OCI-LY3 (cell line): ENCODE measurements at regions not wholly inside any gene's neighbourhood (a gene's known extent, or its start where the extent isn't known, plus 50 kb on each side); places are given as distances from the start of the nearest gene placed in this dataset.
"Not testable (repeated sequence)": the region's sequence is repeated elsewhere in the genome, so short reads cannot be mapped to it uniquely, and the experiment has no call there.

Experiments used
- H2AFZ ChIP-seq: fragments of 200-600, 300-600 bp; shearing (Covaris generic); 2 replicates; pipeline ENCODE4 v1.6.0; 2014; ENCODE audit warnings: antibody characterized with exemption, low read depth, low read length
- H3K27ac ChIP-seq: fragments of 200-600, 300-600 bp; sonication (generic); 2 replicates; pipeline ENCODE4 v1.5.1; 2014; ENCODE audit warnings: mild to moderate bottlenecking, low read length, moderate library complexity, mixed read lengths
- H3K27me3 ChIP-seq: fragments of 200-600, 300-600 bp; sonication (generic); 2 replicates; pipeline ENCODE4 v1.6.1; 2014; ENCODE audit warnings: low read depth, low read length, mixed read lengths
- H3K36me3 ChIP-seq: fragments of 200-600, 300-600 bp; sonication (generic); replicated peaks from 2 replicates; pipeline ENCODE3; 2014; ENCODE audit warnings: low read depth, low read length, mixed read lengths
- H3K4me1 ChIP-seq: fragments of 300-600, 200-600 bp; sonication (generic); 2 replicates; pipeline ENCODE4 v1.6.1; 2014; ENCODE audit warnings: low read length, mixed read lengths
- H3K4me2 ChIP-seq: fragments of 200-600, 300-600 bp; sonication (generic); 2 replicates; pipeline ENCODE4 v1.6.1; 2014; ENCODE audit warnings: low read length, mixed read lengths
- H3K4me3 ChIP-seq: fragments of 300-600, 200-600 bp; sonication (generic); 2 replicates; pipeline ENCODE4 v1.5.1; 2014; ENCODE audit warnings: antibody characterized with exemption, mild to moderate bottlenecking, low read length, moderate library complexity
- H3K79me2 ChIP-seq: fragments of 300-600, 200-600 bp; shearing (Covaris generic); 2 replicates; pipeline ENCODE4 v1.6.1; 2014; ENCODE audit warnings: mild to moderate bottlenecking, low read length, mixed read lengths
- H3K9ac ChIP-seq: fragments of 300-600, 200-600 bp; shearing (Covaris generic); 2 replicates; pipeline ENCODE4 v1.6.0; 2014; ENCODE audit warnings: mild to moderate bottlenecking, low read length, moderate library complexity
- H3K9me3 ChIP-seq: fragments of 200-600, 300-600 bp; shearing (Covaris generic); 2 replicates; pipeline ENCODE4 v1.6.1; 2014; ENCODE audit warnings: low read length, mixed read lengths; ENCODE audit not compliant: insufficient read depth
- H4K20me1 ChIP-seq: fragments of 200-600, 300-600 bp; sonication (generic); 2 replicates; pipeline ENCODE4 v1.6.1; 2016; ENCODE audit warnings: low read length, mixed read lengths; ENCODE audit not compliant: insufficient read depth
- EZH2phosphoT487 ChIP-seq: fragments of 200-600 bp; shearing (Covaris generic); IDR thresholded peaks from 2 replicates; pipeline ENCODE4 v1.6.1; 2018; ENCODE audit warnings: antibody characterized with exemption, mixed run types, low read depth
- TF ChIP-seq, protein P1 (sequence below): fragments of 200-600, 300-600 bp; sonication (generic); IDR thresholded peaks from 2 replicates; pipeline ENCODE4 v1.5.1; 2014; ENCODE audit warnings: antibody characterized with exemption, low read length, low read depth

DNA sequence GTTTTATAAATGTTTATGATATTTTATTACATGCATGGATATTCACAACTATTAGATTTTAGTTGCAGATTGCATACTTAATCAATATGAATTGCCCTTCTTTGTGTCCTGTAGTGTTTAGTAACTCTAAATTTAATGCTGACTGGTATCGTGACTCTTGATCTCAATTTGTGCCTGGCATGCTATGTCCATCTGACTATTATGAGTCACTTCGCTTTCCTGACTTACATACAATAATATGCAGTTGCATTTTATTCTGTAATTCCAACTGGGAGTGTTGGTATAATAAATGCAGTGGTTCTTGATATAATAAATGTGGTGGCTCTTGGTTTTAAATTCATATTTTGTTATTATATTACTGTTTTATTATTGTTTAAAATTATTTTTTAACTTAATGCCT, 277.5 kb downstream of the LIG4 start:
- H3K79me2 ChIP-seq: no peaks in the 10 kb centered on the region
- no peak overlapping the region for H3K4me2 ChIP-seq
- no peaks in the 10 kb centered on the region for H3K27me3 ChIP-seq
- H3K4me3 ChIP-seq: no peak overlapping the region
- H3K36me3 ChIP-seq: no peaks in the 10 kb centered on the region
- H2AFZ ChIP-seq: no peak overlapping the region
- H3K9ac ChIP-seq: no peak overlapping the region
- H4K20me1 ChIP-seq: no peaks in the 10 kb centered on the region
- no peak for TF ChIP-seq EZH2phosphoT487
- TF ChIP-seq, protein P1, sequence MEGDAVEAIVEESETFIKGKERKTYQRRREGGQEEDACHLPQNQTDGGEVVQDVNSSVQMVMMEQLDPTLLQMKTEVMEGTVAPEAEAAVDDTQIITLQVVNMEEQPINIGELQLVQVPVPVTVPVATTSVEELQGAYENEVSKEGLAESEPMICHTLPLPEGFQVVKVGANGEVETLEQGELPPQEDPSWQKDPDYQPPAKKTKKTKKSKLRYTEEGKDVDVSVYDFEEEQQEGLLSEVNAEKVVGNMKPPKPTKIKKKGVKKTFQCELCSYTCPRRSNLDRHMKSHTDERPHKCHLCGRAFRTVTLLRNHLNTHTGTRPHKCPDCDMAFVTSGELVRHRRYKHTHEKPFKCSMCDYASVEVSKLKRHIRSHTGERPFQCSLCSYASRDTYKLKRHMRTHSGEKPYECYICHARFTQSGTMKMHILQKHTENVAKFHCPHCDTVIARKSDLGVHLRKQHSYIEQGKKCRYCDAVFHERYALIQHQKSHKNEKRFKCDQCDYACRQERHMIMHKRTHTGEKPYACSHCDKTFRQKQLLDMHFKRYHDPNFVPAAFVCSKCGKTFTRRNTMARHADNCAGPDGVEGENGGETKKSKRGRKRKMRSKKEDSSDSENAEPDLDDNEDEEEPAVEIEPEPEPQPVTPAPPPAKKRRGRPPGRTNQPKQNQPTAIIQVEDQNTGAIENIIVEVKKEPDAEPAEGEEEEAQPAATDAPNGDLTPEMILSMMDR: no peak
- no peaks in the 10 kb centered on the region for H3K9me3 ChIP-seq
- no peaks in the 10 kb centered on the region for H3K4me1 ChIP-seq
- H3K27ac ChIP-seq: no peak overlapping the region

DNA sequence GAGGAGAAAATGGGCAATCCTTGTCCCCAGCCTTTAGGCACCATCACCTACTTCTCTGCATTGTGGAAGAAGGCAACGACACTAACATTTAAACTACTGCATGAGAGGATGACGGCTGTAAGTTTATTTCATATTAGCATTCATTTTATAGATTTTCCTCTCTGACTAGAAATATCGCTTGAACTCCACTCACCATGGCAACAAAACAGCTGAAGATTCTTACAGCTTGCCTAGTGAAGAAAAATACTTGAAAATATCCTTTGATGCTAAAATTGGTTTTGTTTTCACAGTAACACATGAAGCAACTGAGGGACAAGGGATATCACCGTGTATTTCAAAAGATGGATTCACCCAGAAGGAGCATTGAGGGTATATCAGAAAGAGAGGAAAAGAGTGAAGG, 284.3 kb downstream of the LIG4 start:
- Histone ChIP-seq H3K4me2 (no peak overlapping the region), H3K79me2 (no peaks in the 10 kb centered on the region), H3K9me3 (no peaks in the 10 kb centered on the region), H3K27me3 (no peaks in the 10 kb centered on the region), H3K4me1 (no peaks in the 10 kb centered on the region), H3K27ac (no peak overlapping the region), H2AFZ (no peak overlapping the region), H3K36me3 (no peaks in the 10 kb centered on the region), H3K4me3 (no peak overlapping the region), H4K20me1 (no peaks in the 10 kb centered on the region), H3K9ac (no peak overlapping the region)
- TF ChIP-seq, protein P1: no peak
- TF ChIP-seq EZH2phosphoT487: no peak

DNA sequence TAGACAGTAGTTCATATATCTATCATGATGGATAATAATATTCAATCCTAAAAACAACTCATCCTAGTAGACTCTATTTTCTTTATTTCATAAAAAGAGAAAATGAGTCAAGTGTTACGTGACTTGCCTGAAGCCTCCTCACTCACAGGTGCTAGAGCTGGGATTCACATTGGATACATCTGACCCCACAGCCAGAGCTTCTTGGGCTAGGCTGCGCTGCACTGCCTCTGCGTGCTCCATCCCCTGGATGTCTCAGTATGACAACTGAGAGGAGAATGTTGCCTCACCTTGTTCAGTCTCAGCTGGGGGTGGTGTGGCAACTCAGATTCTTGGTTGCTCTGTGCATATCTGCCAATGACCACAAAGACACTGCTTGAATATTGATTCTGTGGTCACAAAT, 286.6 kb downstream of the LIG4 start:
- H3K4me1 ChIP-seq: no peaks in the 10 kb centered on the region
- no peaks in the 10 kb centered on the region for H3K79me2 ChIP-seq
- no peak overlapping the region for H3K9ac ChIP-seq
- H4K20me1 ChIP-seq: no peaks in the 10 kb centered on the region
- H2AFZ ChIP-seq: no peak overlapping the region
- no peak overlapping the region for H3K4me3 ChIP-seq
- TF ChIP-seq EZH2phosphoT487: no peak
- TF ChIP-seq, protein P1: no peak
- H3K36me3 ChIP-seq: no peaks in the 10 kb centered on the region
- H3K4me2 ChIP-seq: no peak overlapping the region
- H3K9me3 ChIP-seq: no peaks in the 10 kb centered on the region
- no peaks in the 10 kb centered on the region for H3K27me3 ChIP-seq
- no peak overlapping the region for H3K27ac ChIP-seq

DNA sequence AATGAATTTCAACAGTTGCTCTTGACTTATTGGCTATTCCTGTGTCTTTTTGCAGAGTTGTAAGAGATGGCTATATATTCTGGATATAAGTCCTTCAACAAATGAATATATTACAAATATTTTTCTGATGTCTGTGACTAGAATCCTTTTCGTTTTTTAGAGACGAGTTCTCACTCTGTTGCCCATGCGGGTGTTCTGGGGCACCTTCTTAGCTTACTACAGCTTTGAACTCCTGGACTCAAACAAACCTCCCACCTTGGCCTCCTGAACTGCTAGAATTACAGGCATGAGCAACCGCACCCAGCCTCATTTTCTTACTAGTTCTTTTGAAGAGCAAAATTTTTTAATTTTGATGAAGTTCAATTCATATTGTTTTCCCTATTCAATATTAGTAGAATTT, 287.8 kb downstream of the LIG4 start:
- no peak overlapping the region for H2AFZ ChIP-seq
- no peaks in the 10 kb centered on the region for H4K20me1 ChIP-seq
- no peaks in the 10 kb centered on the region for H3K79me2 ChIP-seq
- H3K27me3 ChIP-seq: no peaks in the 10 kb centered on the region
- H3K4me3 ChIP-seq: no peak overlapping the region
- H3K4me1 ChIP-seq: no peaks in the 10 kb centered on the region
- H3K9me3 ChIP-seq: no peaks in the 10 kb centered on the region
- H3K4me2 ChIP-seq: no peak overlapping the region
- TF ChIP-seq, protein P1: no peak
- TF ChIP-seq EZH2phosphoT487: no peak
- no peak overlapping the region for H3K9ac ChIP-seq
- no peaks in the 10 kb centered on the region for H3K36me3 ChIP-seq
- H3K27ac ChIP-seq: no peak overlapping the region

DNA sequence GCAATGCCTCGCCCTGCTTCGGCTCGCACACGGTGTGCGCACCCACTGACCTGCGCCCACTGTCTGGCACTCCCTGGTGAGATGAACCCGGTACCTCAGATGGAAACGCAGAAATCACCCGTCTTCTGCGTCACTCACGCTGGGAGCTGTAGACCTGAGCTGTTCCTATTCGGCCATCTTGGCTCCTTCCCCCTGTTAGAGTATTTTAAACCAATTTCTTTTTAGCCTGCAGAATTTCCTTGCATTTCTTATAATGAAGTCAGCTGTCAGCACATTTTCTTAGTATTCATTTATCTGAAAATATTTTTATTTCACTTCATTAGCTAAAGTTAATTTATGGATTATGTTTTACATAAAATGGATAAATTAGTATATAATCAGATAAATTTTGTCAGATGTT, 288.8 kb downstream of the LIG4 start:
- not testable (repeated sequence) for H3K4me1 ChIP-seq, H3K27ac ChIP-seq, H3K9ac ChIP-seq, H4K20me1 ChIP-seq, H3K27me3 ChIP-seq, H3K9me3 ChIP-seq, H3K4me2 ChIP-seq, H3K4me3 ChIP-seq, H2AFZ ChIP-seq, H3K36me3 ChIP-seq, H3K79me2 ChIP-seq

DNA sequence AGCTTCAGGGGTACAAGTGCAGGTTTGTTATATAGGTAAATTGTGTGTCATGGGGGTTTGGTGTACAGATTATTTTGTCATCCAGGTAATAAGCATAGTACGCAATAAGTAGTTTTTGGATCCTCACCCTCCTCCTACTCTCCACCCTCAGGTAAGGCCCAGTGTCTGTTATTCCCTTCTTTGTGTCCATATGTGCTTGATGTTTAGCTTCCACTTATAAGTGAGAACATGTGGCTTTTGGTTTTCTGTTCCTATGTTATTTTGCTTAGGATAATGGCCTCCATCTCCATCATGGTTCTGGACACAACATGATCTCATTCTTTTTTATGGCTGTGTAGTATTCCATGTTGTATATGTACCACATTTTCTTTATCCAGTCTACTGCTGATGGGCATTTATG, 298.4 kb downstream of the LIG4 start:
- H3K9ac ChIP-seq, H3K27me3 ChIP-seq, H3K36me3 ChIP-seq, H3K9me3 ChIP-seq, H3K4me3 ChIP-seq, H3K4me1 ChIP-seq, H4K20me1 ChIP-seq, H3K4me2 ChIP-seq, H2AFZ ChIP-seq, H3K79me2 ChIP-seq, H3K27ac ChIP-seq: not testable (repeated sequence)
